A673 (cell line): ENCODE measurements at regions not wholly inside any gene's neighbourhood (a gene's known extent, or its start where the extent isn't known, plus 50 kb on each side); places are given as distances from the start of the nearest gene placed in this dataset.

Experiments used
- EZH2 ChIP-seq: fragments of 200-600 bp; sonication (generic); IDR thresholded peaks from 2 replicates; pipeline ENCODE4 v1.6.1; 2017; ENCODE audit warnings: borderline replicate concordance, low read depth, mild to moderate bottlenecking, mixed read lengths, antibody characterized with exemption, low read length; ENCODE audit not compliant: poor library complexity, severe bottlenecking
- TF ChIP-seq, protein P1 (sequence below): fragments of 300-800, 200-600 bp; sonication (generic); conservative IDR thresholded peaks from 2 replicates; pipeline ENCODE4 v1.5.1; 2017; ENCODE audit warnings: low read depth, mild to moderate bottlenecking, antibody characterized with exemption, low read length, moderate library complexity, mixed read lengths

DNA sequence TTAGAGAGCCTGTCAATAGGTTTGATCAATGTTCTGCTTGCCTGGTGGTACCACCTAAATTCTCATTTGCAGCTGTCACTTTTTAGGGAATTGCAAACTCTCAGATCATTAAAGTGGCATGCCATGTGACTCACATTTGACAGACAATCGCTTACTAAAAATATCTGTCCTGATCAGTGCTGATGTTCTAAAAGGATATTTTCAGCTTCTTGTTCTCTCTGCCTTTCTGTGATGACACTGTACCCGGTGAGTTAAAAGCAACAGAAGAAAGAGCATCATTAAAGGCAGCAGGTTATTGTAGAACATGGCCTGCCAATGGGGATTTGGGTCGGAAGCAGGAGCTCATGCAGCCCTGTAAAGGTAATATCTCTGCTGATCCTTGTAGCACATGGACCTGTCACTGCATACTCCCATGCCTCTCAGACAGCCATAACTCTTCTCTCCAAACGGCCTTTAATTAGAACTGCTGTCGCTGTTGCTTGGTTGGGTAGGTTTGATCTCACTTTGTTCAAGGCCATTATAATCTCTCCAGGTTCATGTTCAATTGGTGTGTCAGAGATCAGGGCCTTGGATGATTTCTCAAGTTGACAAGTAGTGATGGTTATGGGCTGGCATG is 441.3 kb upstream of the DEPDC1 start:
- TF ChIP-seq, protein P1, sequence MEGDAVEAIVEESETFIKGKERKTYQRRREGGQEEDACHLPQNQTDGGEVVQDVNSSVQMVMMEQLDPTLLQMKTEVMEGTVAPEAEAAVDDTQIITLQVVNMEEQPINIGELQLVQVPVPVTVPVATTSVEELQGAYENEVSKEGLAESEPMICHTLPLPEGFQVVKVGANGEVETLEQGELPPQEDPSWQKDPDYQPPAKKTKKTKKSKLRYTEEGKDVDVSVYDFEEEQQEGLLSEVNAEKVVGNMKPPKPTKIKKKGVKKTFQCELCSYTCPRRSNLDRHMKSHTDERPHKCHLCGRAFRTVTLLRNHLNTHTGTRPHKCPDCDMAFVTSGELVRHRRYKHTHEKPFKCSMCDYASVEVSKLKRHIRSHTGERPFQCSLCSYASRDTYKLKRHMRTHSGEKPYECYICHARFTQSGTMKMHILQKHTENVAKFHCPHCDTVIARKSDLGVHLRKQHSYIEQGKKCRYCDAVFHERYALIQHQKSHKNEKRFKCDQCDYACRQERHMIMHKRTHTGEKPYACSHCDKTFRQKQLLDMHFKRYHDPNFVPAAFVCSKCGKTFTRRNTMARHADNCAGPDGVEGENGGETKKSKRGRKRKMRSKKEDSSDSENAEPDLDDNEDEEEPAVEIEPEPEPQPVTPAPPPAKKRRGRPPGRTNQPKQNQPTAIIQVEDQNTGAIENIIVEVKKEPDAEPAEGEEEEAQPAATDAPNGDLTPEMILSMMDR = no peak
- no peak for TF ChIP-seq EZH2
